ENCODE measurements at regions not wholly inside any gene's neighbourhood (a gene's known extent, or its start where the extent isn't known, plus 50 kb on each side); places are given as distances from the start of the nearest gene placed in this dataset.

GRCh38 chr2:14189929-14190328, 442.6 kb upstream of the LRATD1 start:
- H3K9ac ChIP-seq (ENCODE audit: low read depth, low read length) = no peak overlapping the region
- H3K4me2 ChIP-seq (ENCODE audit: insufficient read depth, low read length) = no peak overlapping the region
- H4K20me1 ChIP-seq (ENCODE audit: insufficient read depth, low read length) = no peaks in the 10 kb centered on the region
- DNase-seq (no peak), ATAC-seq (ENCODE audit: insufficient read depth, low read depth) (no peak)
- no peaks in the 10 kb centered on the region for H3K4me1 ChIP-seq (ENCODE audit: insufficient read depth, low read length)
- H2AFZ ChIP-seq (ENCODE audit: low read depth, low read length) = no peak overlapping the region
- no peaks in the 10 kb centered on the region for H3K27me3 ChIP-seq (ENCODE audit: insufficient read depth, low read length, poor library complexity)
- no peak for TF ChIP-seq EZH2 (IDR thresholded peaks at IDR 0.05; ENCODE audit: borderline replicate concordance, low read depth, low read length, severe bottlenecking)
- TF ChIP-seq, protein P1, sequence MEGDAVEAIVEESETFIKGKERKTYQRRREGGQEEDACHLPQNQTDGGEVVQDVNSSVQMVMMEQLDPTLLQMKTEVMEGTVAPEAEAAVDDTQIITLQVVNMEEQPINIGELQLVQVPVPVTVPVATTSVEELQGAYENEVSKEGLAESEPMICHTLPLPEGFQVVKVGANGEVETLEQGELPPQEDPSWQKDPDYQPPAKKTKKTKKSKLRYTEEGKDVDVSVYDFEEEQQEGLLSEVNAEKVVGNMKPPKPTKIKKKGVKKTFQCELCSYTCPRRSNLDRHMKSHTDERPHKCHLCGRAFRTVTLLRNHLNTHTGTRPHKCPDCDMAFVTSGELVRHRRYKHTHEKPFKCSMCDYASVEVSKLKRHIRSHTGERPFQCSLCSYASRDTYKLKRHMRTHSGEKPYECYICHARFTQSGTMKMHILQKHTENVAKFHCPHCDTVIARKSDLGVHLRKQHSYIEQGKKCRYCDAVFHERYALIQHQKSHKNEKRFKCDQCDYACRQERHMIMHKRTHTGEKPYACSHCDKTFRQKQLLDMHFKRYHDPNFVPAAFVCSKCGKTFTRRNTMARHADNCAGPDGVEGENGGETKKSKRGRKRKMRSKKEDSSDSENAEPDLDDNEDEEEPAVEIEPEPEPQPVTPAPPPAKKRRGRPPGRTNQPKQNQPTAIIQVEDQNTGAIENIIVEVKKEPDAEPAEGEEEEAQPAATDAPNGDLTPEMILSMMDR (IDR thresholded peaks at IDR 0.05; ENCODE audit: borderline replicate concordance, extremely low read depth, low read length, poor library complexity, severe bottlenecking) = no peak
- H3K36me3 ChIP-seq (ENCODE audit: insufficient read depth, low read length) = no peaks in the 10 kb centered on the region
- no peak overlapping the region for H3K4me3 ChIP-seq (ENCODE audit: low read depth in 1 of 2, low read length in 2 of 2)
- H3K9me3 ChIP-seq (ENCODE audit: insufficient read depth, low read length, severe bottlenecking) = no peaks in the 10 kb centered on the region
- H3K79me2 ChIP-seq (ENCODE audit: insufficient read depth, low read length) = no peaks in the 10 kb centered on the region
- no peak overlapping the region for H3K27ac ChIP-seq (ENCODE audit: low read length)

GRCh38 chr2:14194233-14194632, 438.3 kb upstream of the LRATD1 start:
- no peak overlapping the region for H3K9ac ChIP-seq (ENCODE audit: low read depth, low read length)
- TF ChIP-seq EZH2 (IDR thresholded peaks at IDR 0.05; ENCODE audit: borderline replicate concordance, low read depth, low read length, severe bottlenecking) = no peak
- TF ChIP-seq, protein P1 (IDR thresholded peaks at IDR 0.05; ENCODE audit: borderline replicate concordance, extremely low read depth, low read length, poor library complexity, severe bottlenecking) = no peak
- H3K79me2 ChIP-seq (ENCODE audit: insufficient read depth, low read length) = no peaks in the 10 kb centered on the region
- no peak overlapping the region for H2AFZ ChIP-seq (ENCODE audit: low read depth, low read length)
- no peak for ATAC-seq (ENCODE audit: insufficient read depth, low read depth)
- no peaks in the 10 kb centered on the region for H4K20me1 ChIP-seq (ENCODE audit: insufficient read depth, low read length)
- DNase-seq = no peak
- no peaks in the 10 kb centered on the region for H3K9me3 ChIP-seq (ENCODE audit: insufficient read depth, low read length, severe bottlenecking)
- H3K4me1 ChIP-seq (ENCODE audit: insufficient read depth, low read length) = no peaks in the 10 kb centered on the region
- H3K36me3 ChIP-seq (ENCODE audit: insufficient read depth, low read length) = no peaks in the 10 kb centered on the region
- no peak overlapping the region for H3K4me2 ChIP-seq (ENCODE audit: insufficient read depth, low read length)
- no peaks in the 10 kb centered on the region for H3K27me3 ChIP-seq (ENCODE audit: insufficient read depth, low read length, poor library complexity)
- no peak overlapping the region for H3K4me3 ChIP-seq (ENCODE audit: low read depth in 1 of 2, low read length in 2 of 2)
- H3K27ac ChIP-seq (ENCODE audit: low read length) = no peak overlapping the region

GRCh38 chr2:14197293-14197692, 435.2 kb upstream of the LRATD1 start:
- Histone ChIP-seq H3K4me3 (ENCODE audit: low read depth in 1 of 2, low read length in 2 of 2) (no peak overlapping the region), H3K4me2 (ENCODE audit: insufficient read depth, low read length) (no peak overlapping the region), H3K9me3 (ENCODE audit: insufficient read depth, low read length, severe bottlenecking) (no peaks in the 10 kb centered on the region), H3K4me1 (ENCODE audit: insufficient read depth, low read length) (no peaks in the 10 kb centered on the region), H3K9ac (ENCODE audit: low read depth, low read length) (no peak overlapping the region), H4K20me1 (ENCODE audit: insufficient read depth, low read length) (no peaks in the 10 kb centered on the region), H3K27ac (ENCODE audit: low read length) (no peak overlapping the region), H2AFZ (ENCODE audit: low read depth, low read length) (no peak overlapping the region), H3K27me3 (ENCODE audit: insufficient read depth, low read length, poor library complexity) (no peaks in the 10 kb centered on the region), H3K36me3 (ENCODE audit: insufficient read depth, low read length) (no peaks in the 10 kb centered on the region), H3K79me2 (ENCODE audit: insufficient read depth, low read length) (no peaks in the 10 kb centered on the region)
- ATAC-seq (ENCODE audit: insufficient read depth, low read depth) = no peak
- TF ChIP-seq EZH2 (IDR thresholded peaks at IDR 0.05; ENCODE audit: borderline replicate concordance, low read depth, low read length, severe bottlenecking) = no peak
- TF ChIP-seq, protein P1 (IDR thresholded peaks at IDR 0.05; ENCODE audit: borderline replicate concordance, extremely low read depth, low read length, poor library complexity, severe bottlenecking) = no peak
- DNase-seq = no peak

DNA sequence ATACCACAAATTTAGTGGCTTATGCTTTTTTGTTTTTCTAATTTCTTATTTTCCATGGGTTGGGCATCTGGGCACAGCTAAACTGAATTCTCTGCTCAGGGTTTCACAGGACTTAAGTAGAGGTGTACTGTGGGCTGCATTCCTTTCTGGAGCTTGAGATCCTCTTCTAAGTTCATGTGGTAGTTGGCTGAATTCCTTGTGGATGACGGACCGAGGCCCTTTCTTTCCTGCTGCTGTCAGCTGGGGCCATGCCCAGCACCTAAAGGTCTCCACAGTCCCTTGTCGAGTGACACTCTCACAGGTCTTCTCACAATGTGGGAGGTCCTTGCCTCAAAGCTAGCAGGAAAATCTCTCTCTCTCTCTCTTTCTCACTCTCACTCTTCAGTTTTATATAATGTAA, 433.5 kb upstream of the LRATD1 start:
- no peak overlapping the region for H2AFZ ChIP-seq (ENCODE audit: low read depth, low read length)
- no peaks in the 10 kb centered on the region for H3K9me3 ChIP-seq (ENCODE audit: insufficient read depth, low read length, severe bottlenecking)
- ATAC-seq (ENCODE audit: insufficient read depth, low read depth) = no peak
- H3K79me2 ChIP-seq (ENCODE audit: insufficient read depth, low read length) = no peaks in the 10 kb centered on the region
- no peak overlapping the region for H3K4me2 ChIP-seq (ENCODE audit: insufficient read depth, low read length)
- no peaks in the 10 kb centered on the region for H3K36me3 ChIP-seq (ENCODE audit: insufficient read depth, low read length)
- H3K4me1 ChIP-seq (ENCODE audit: insufficient read depth, low read length) = no peaks in the 10 kb centered on the region
- TF ChIP-seq, protein P1 (IDR thresholded peaks at IDR 0.05; ENCODE audit: borderline replicate concordance, extremely low read depth, low read length, poor library complexity, severe bottlenecking) = no peak
- TF ChIP-seq EZH2 (IDR thresholded peaks at IDR 0.05; ENCODE audit: borderline replicate concordance, low read depth, low read length, severe bottlenecking) = no peak
- H3K27me3 ChIP-seq (ENCODE audit: insufficient read depth, low read length, poor library complexity) = no peaks in the 10 kb centered on the region
- H3K4me3 ChIP-seq (ENCODE audit: low read depth in 1 of 2, low read length in 2 of 2) = no peak overlapping the region
- DNase-seq = no peak
- no peaks in the 10 kb centered on the region for H4K20me1 ChIP-seq (ENCODE audit: insufficient read depth, low read length)
- H3K27ac ChIP-seq (ENCODE audit: low read length) = no peak overlapping the region
- H3K9ac ChIP-seq (ENCODE audit: low read depth, low read length) = no peak overlapping the region
